ENCODE measurements at regions not wholly inside any gene's neighbourhood (a gene's known extent, or its start where the extent isn't known, plus 50 kb on each side); places are given as distances from the start of the nearest gene placed in this dataset.
A peak's percentile ranks its signal among the peaks of the same experiment; 100 is the strongest.
"Not testable (repeated sequence)": the region's sequence is repeated elsewhere in the genome, so short reads cannot be mapped to it uniquely, and the experiment has no call there.

DNA sequence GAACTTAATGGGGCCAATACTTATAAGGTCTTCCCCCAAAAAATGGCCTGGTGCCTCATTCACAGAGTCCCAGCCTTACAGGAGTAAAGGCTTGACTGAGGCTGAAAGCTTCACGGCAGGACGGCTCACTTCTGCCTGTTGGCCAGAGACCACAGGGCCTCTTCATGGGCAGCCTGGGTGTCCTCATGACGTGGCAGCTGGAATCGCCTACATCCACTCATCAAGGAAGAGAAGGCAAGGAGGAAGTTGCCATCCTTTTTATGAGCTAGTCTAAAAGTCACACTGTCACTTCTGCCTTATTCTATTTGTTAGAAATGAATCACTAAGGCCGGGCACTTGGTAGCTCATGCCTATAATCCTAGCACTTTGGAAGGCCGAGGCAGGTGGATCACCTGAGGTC lies 89.3 kb upstream of the DGKG start:
- Histone ChIP-seq H3K4me3 (replicated peaks; ENCODE audit: insufficient read depth, low read length) (no peak overlapping the region), H3K27ac (replicated peaks) (no peak overlapping the region), H3K27me3 (ENCODE audit: insufficient read depth, poor library complexity, severe bottlenecking) (no peaks in the 10 kb centered on the region)
- no peak for TF ChIP-seq SPI1 (IDR thresholded peaks at IDR 0.05; ENCODE audit: borderline replicate concordance, low read depth)
- no peak for TF ChIP-seq REST (IDR thresholded peaks at IDR 0.05; ENCODE audit: insufficient replicate concordance, low read depth)
- TF ChIP-seq POLR2AphosphoS5 (IDR thresholded peaks at IDR 0.05; ENCODE audit: low read depth): no peak
- TF ChIP-seq, protein P1, sequence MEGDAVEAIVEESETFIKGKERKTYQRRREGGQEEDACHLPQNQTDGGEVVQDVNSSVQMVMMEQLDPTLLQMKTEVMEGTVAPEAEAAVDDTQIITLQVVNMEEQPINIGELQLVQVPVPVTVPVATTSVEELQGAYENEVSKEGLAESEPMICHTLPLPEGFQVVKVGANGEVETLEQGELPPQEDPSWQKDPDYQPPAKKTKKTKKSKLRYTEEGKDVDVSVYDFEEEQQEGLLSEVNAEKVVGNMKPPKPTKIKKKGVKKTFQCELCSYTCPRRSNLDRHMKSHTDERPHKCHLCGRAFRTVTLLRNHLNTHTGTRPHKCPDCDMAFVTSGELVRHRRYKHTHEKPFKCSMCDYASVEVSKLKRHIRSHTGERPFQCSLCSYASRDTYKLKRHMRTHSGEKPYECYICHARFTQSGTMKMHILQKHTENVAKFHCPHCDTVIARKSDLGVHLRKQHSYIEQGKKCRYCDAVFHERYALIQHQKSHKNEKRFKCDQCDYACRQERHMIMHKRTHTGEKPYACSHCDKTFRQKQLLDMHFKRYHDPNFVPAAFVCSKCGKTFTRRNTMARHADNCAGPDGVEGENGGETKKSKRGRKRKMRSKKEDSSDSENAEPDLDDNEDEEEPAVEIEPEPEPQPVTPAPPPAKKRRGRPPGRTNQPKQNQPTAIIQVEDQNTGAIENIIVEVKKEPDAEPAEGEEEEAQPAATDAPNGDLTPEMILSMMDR (IDR thresholded peaks at IDR 0.05; ENCODE audit: insufficient read depth, low read length): no peak
- no peak for TF ChIP-seq GABPA (IDR thresholded peaks at IDR 0.05; ENCODE audit: low read depth)
- DNase-seq (ENCODE audit: low read depth in 1 of 2, low spot score in 1 of 2): no peak

GRCh38 chr3:186444974-186445373 lies 82.9 kb upstream of the DGKG start:
- Histone ChIP-seq H3K27ac (replicated peaks) (no peak overlapping the region), H3K27me3 (ENCODE audit: insufficient read depth, poor library complexity, severe bottlenecking) (no peaks in the 10 kb centered on the region), H3K4me3 (replicated peaks; ENCODE audit: insufficient read depth, low read length) (no peak overlapping the region)
- no peak for DNase-seq (ENCODE audit: low read depth in 1 of 2, low spot score in 1 of 2)
- TF ChIP-seq GABPA (IDR thresholded peaks at IDR 0.05; ENCODE audit: low read depth): no peak
- TF ChIP-seq POLR2AphosphoS5 (IDR thresholded peaks at IDR 0.05; ENCODE audit: low read depth): no peak
- TF ChIP-seq REST (IDR thresholded peaks at IDR 0.05; ENCODE audit: insufficient replicate concordance, low read depth): no peak
- no peak for TF ChIP-seq SPI1 (IDR thresholded peaks at IDR 0.05; ENCODE audit: borderline replicate concordance, low read depth)
- TF ChIP-seq, protein P1 (IDR thresholded peaks at IDR 0.05; ENCODE audit: insufficient read depth, low read length): no peak

DNA sequence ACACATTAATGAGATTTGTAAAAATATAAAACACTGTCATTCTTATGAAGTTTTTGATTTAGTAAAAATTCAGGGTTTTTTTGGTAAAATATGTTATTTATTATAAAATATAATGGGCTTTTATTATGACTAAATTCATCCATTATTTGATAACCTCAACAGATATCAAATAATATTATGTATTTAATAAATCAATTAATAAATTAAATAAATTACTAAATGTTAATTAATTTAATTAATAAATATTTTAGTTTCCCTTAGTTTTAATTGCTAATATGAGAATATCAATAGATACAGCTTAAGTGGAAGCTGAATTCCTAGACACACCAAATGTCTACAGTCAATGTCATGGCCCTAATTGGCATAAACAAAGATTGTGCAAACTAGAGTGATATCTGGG lies 82.3 kb upstream of the DGKG start:
- TF ChIP-seq POLR2AphosphoS5 (IDR thresholded peaks at IDR 0.05; ENCODE audit: low read depth) (no peak), GABPA (IDR thresholded peaks at IDR 0.05; ENCODE audit: low read depth) (no peak), REST (IDR thresholded peaks at IDR 0.05; ENCODE audit: insufficient replicate concordance, low read depth) (no peak)
- Histone ChIP-seq H3K4me3 (replicated peaks; ENCODE audit: insufficient read depth, low read length) (no peak overlapping the region), H3K27me3 (ENCODE audit: insufficient read depth, poor library complexity, severe bottlenecking) (no peaks in the 10 kb centered on the region), H3K27ac (replicated peaks) (no peak overlapping the region)
- DNase-seq (ENCODE audit: low read depth in 1 of 2, low spot score in 1 of 2): no peak

GRCh38 chr3:186442979-186443378 lies 80.9 kb upstream of the DGKG start:
- H3K27me3 ChIP-seq (ENCODE audit: insufficient read depth, poor library complexity, severe bottlenecking); DNase-seq (ENCODE audit: low read depth in 1 of 2, low spot score in 1 of 2); H3K27ac ChIP-seq (replicated peaks); H3K4me3 ChIP-seq (replicated peaks; ENCODE audit: insufficient read depth, low read length): not testable (repeated sequence)
- peak; percentile 63 for TF ChIP-seq REST (IDR thresholded peaks at IDR 0.05; ENCODE audit: insufficient replicate concordance, low read depth)

All from HL-60 (cell line).